ENCODE measurements at regions not wholly inside any gene's neighbourhood (a gene's known extent, or its start where the extent isn't known, plus 50 kb on each side); places are given as distances from the start of the nearest gene placed in this dataset.

DNA sequence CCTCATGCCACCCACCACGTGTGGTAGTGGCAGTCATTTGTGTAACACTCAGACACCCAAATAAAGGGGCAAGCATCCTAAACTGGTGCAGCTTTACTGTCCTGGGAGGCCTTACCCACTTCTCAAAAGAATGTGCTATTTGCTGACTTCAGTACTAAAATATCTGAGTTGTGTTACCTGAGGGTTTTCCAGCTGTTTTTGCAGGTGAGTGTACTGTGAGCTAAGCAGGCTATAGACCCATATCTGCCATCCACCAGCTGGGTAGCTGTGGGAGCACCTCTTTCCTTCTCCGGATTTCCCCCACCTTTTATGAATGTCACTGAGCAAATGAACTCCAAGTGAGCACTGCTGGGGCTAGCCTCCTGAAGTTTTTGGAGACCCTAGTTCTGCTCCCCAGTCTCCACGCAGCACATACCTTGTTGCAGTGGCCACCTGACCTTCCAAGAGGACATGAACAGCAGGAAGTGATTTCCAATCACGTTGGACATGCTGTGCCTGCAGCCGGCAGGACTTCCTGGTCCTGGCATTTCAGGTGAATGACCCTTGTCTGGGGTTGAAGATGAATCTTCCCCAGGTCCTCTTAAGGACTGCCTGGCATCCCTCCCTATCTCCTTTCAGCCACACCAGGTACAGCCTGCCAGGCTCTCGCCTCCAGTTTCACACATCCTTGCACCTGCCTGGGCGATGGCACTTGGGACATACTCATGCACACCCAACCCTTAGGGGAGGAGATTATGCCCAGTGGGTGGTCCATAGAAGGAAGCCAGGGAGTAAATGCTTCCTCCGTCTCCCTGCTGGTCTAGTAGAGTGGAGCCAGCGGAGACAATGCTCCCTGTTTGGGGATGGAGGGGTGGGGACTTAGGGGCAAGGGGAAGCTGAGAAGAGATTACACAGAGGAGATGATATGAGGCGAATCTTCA, 109.5 kb upstream of the SPATA13 start:
- no peaks in the 10 kb centered on the region for H3K27me3 ChIP-seq
- TF ChIP-seq, protein P1, sequence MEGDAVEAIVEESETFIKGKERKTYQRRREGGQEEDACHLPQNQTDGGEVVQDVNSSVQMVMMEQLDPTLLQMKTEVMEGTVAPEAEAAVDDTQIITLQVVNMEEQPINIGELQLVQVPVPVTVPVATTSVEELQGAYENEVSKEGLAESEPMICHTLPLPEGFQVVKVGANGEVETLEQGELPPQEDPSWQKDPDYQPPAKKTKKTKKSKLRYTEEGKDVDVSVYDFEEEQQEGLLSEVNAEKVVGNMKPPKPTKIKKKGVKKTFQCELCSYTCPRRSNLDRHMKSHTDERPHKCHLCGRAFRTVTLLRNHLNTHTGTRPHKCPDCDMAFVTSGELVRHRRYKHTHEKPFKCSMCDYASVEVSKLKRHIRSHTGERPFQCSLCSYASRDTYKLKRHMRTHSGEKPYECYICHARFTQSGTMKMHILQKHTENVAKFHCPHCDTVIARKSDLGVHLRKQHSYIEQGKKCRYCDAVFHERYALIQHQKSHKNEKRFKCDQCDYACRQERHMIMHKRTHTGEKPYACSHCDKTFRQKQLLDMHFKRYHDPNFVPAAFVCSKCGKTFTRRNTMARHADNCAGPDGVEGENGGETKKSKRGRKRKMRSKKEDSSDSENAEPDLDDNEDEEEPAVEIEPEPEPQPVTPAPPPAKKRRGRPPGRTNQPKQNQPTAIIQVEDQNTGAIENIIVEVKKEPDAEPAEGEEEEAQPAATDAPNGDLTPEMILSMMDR (IDR thresholded peaks at IDR 0.05): no peak
- TF ChIP-seq POLR2A (IDR thresholded peaks at IDR 0.05) (no peak), POLR2AphosphoS5 (IDR thresholded peaks at IDR 0.05; ENCODE audit: insufficient read depth in 1 of 2, low read depth in 1 of 2) (no peak)
- intact Hi-C loops (cut with DNase I): no loop called here
- H3K4me3 ChIP-seq: no peak overlapping the region
- peaks cover 40% of the 10 kb centered on the region for H3K4me1 ChIP-seq
- H3K9me3 ChIP-seq: no peaks in the 10 kb centered on the region
- H3K36me3 ChIP-seq: no peaks in the 10 kb centered on the region
- no peak for DNase-seq (ENCODE audit: extremely low spot score in 2 of 2)
- peak overlapping the region; percentile 77 for H3K27ac ChIP-seq

DNA sequence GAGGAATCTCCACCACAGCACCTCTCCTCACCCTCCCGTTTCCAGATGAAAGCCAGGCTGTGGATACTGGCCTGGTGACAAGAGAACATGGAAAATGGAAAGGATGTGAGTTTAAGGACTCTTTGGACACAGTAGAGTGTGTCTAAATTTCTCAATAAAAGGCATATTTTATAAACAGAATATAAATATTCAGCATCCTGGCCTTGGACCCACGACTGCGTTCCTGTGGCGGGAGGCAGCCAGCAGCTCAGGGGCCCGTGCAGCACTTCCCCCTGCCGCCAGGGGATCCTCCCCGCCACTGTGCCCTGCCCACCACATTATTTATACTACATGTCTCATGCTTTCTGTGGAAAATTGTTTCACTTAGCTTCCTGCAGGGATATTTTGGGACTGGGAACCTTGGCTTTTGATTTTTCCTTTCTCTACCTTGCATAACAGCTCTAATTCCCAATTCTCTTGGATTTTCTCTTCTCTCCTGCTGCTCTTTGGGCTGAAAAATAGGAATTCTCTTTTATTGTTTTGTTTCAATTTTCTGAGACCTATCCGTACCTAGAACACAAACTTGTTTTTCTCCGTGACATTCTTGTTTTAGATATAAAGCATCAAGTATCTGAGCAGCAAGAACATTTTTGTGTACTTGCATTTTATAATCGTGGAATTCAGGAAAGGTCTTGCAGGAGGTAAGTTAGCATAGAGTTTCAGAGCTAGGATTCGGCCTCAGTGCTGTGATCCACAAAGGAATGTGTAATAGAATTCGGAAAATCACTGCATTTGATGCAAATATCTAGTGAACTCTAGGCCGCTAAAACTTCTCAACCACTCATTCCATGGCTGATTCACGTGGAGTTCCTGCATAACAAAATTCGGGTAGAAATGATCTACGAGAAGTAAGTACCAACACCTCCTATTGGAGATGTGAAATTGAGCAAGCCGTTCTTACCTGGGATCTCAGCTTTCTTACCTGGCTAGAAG, 107.7 kb upstream of the SPATA13 start:
- H3K27me3 ChIP-seq: no peaks in the 10 kb centered on the region
- H3K4me3 ChIP-seq: no peak overlapping the region
- H3K4me1 ChIP-seq: peaks cover 49% of the 10 kb centered on the region
- intact Hi-C loops (cut with DNase I): no loop called here
- H3K27ac ChIP-seq: peak overlapping the region; percentile 77
- TF ChIP-seq, protein P1 (IDR thresholded peaks at IDR 0.05): no peak
- TF ChIP-seq POLR2A (IDR thresholded peaks at IDR 0.05) (no peak), POLR2AphosphoS5 (IDR thresholded peaks at IDR 0.05; ENCODE audit: insufficient read depth in 1 of 2, low read depth in 1 of 2) (no peak)
- no peaks in the 10 kb centered on the region for H3K9me3 ChIP-seq
- no peaks in the 10 kb centered on the region for H3K36me3 ChIP-seq
- DNase-seq (ENCODE audit: extremely low spot score in 2 of 2): no peak

DNA sequence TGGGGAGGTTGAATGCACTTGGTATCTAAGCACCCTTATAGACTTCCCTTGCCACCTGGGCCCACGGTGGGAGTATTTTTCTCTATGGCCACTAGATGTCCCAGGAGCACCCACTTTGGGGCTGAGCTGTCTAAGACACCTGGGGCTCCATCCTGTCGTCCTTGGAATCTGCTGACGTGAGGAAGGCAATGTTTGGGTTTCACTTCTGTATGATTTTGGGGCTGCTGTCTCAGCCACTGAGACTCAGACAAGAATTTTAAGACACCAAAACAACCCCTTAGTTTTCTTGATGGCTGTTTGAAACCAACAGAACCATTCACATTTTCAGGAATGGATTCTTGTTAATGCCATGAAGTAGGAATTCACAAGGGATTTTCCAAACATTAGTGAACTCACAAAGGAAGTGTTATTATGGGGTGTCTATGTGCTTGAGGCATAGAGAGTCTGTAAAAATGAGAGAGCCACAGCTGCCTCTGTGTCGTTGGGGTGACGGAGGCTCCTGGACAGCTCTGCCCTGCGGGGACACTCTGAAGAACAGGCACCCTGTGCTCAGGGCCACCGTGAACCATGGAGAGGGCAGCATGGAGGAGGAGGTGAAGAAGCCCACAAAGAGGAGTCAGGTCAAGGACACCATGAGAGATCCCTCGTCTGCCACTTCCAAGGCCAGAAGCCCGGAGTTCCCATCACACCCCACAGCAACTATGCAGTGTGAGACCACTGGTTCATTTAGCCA, 106.8 kb upstream of the SPATA13 start:
- no peaks in the 10 kb centered on the region for H3K9me3 ChIP-seq
- H3K4me1 ChIP-seq: peaks cover 49% of the 10 kb centered on the region
- no peaks in the 10 kb centered on the region for H3K36me3 ChIP-seq
- no peak overlapping the region for H3K4me3 ChIP-seq
- no peak for DNase-seq (ENCODE audit: extremely low spot score in 2 of 2)
- H3K27me3 ChIP-seq: no peaks in the 10 kb centered on the region
- H3K27ac ChIP-seq: peak overlapping the region; percentile 77
- intact Hi-C loops (cut with DNase I): no loop called here
- TF ChIP-seq, protein P1 (IDR thresholded peaks at IDR 0.05): peak; percentile 44 to 61 (median 55)
- TF ChIP-seq POLR2AphosphoS5 (IDR thresholded peaks at IDR 0.05; ENCODE audit: insufficient read depth in 1 of 2, low read depth in 1 of 2) (no peak), POLR2A (IDR thresholded peaks at IDR 0.05) (no peak)

DNA sequence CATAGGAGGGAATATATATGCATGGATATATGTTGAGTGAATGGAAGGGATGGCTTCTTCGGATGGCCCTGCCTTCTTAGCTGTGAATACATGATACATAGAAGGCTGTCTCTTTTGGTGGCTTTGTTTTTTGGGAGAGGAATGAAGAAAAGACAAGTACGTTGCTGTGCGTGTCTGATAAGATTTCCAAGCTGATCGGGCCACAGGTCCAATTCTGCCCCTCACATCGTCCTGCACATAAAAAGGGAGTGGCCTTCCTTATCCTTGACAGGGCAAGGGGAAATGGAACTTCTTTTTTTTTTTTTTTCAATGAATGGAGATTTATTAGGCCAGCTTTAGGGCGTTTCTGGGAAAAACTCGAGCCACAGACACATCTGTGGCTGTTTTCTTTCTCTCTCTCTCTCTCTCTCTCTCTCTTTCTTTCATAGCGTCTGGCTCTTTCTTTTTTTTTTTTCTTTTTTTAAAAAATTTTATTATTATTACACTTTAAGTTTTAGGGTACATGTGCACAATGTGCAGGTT, 103.8 kb upstream of the SPATA13 start:
- Histone ChIP-seq H3K36me3 (no peaks in the 10 kb centered on the region), H3K27ac (no peak overlapping the region), H3K27me3 (no peaks in the 10 kb centered on the region), H3K4me3 (no peak overlapping the region), H3K9me3 (no peaks in the 10 kb centered on the region), H3K4me1 (peaks cover 30% of the 10 kb centered on the region)
- TF ChIP-seq POLR2A (IDR thresholded peaks at IDR 0.05) (no peak), POLR2AphosphoS5 (IDR thresholded peaks at IDR 0.05; ENCODE audit: insufficient read depth in 1 of 2, low read depth in 1 of 2) (no peak)
- TF ChIP-seq, protein P1 (IDR thresholded peaks at IDR 0.05): no peak
- no peak for DNase-seq (ENCODE audit: extremely low spot score in 2 of 2)
- intact Hi-C loops (cut with DNase I): no loop called here
